ENCODE measurements at regions not wholly inside any gene's neighbourhood (a gene's known extent, or its start where the extent isn't known, plus 50 kb on each side); places are given as distances from the start of the nearest gene placed in this dataset.

GRCh38 chr9:89808756-89809181, 204.0 kb downstream of the GADD45G start:
- TF ChIP-seq CTCF (IDR thresholded peaks at IDR 0.05; ENCODE audit: poor library complexity, severe bottlenecking), result no peak
- TF ChIP-seq REST (IDR thresholded peaks at IDR 0.05; ENCODE audit: borderline replicate concordance), result no peak
- TF ChIP-seq EZH2 (IDR thresholded peaks at IDR 0.05; ENCODE audit: borderline replicate concordance, insufficient read depth, low read length, poor library complexity, severe bottlenecking), result no peak
- TF ChIP-seq MXI1 (conservative IDR thresholded peaks at IDR 0.05; ENCODE audit: poor library complexity, severe bottlenecking), result no peak
